Transverse colon (tissue), 4 donors: ENCODE measurements at regions not wholly inside any gene's neighbourhood (a gene's known extent, or its start where the extent isn't known, plus 50 kb on each side); places are given as distances from the start of the nearest gene placed in this dataset.

ENCODE experiments used
- DNase-seq: peaks from one replicate; pipeline ENCODE4 v3.0.0-alpha.2; 2019
- H3K27ac ChIP-seq, 4 donors: fragments of 200-600 bp; sonication (generic); 2 replicates each; pipeline ENCODE4 v1.5.1; 2016 to 2018; ENCODE audit warnings: inconsistent platforms in 4 of 4
- H3K27me3 ChIP-seq: fragments of 200-600 bp; sonication (generic); 2 replicates; pipeline ENCODE4 v1.5.1; 2017; ENCODE audit warnings: inconsistent platforms
- H3K36me3 ChIP-seq, 4 donors: fragments of 200-600 bp; sonication (generic); 2 replicates each; pipeline ENCODE4 v1.5.1; 2017 to 2019; ENCODE audit warnings: inconsistent platforms in 4 of 4
- H3K4me1 ChIP-seq, 4 donors: fragments of 200-600 bp; sonication (generic); 2 replicates each; pipeline ENCODE4 v1.5.1; 2017 to 2020; ENCODE audit warnings: inconsistent platforms in 4 of 4
- H3K4me3 ChIP-seq, 4 donors: fragments of 200-600 bp; sonication (generic); 1 replicate in 1 of 4; 2 replicates in 3 of 4; pipeline versions ENCODE4 v1.5.1 to v1.6.1; 2017 to 2019; ENCODE audit warnings: inconsistent platforms in 4 of 4
- H3K9me3 ChIP-seq, 2 donors: fragments of 200-600 bp; sonication (generic); 2 replicates each; pipeline ENCODE4 v1.5.1; 2017 to 2019; ENCODE audit warnings: inconsistent platforms in 2 of 2
- EP300 ChIP-seq: sonication (generic); formaldehyde crosslinking; IDR thresholded peaks from one replicate; pipeline ENCODE4 v1.6.1; 2017; ENCODE audit warnings: antibody characterized with exemption, low read depth
- POLR2A ChIP-seq: fragments of 450-650 bp; IDR thresholded peaks from one replicate; pipeline ENCODE4 v1.6.1; 2016; ENCODE audit warnings: antibody characterized with exemption, mild to moderate bottlenecking, moderate library complexity
- POLR2AphosphoS5 ChIP-seq, 3 donors: sonication (generic); formaldehyde crosslinking; IDR thresholded peaks; one replicate each; pipeline ENCODE4 v1.6.1; 2016; ENCODE audit warnings: antibody characterized with exemption in 3 of 3
- WGBS, 2 donors: methylation state at CpG; one replicate each; pipeline ENCODE4 v1.1.5; 2018; ENCODE audit warnings: low coverage in 1 of 2; 5-methylcytosine and 5-hydroxymethylcytosine counted together
- in situ Hi-C, 4 donors: fragments of 200-750 bp; cut with MboI; loops; one replicate each; pipeline versions ENCODE4 v1.15.0 to v1.15.1; 2017; ENCODE audit warnings: low sequenced_read_pairs in 3 of 4, low pct_ligation_motif_present in 1 of 4, low pct_unique_long_range_greater_than_20kb in 1 of 4
- intact Hi-C: fragments of 100-400 bp; cut with DNase I; formaldehyde crosslinking; loops from one replicate; pipeline ENCODE4 v1.15.1; 2023; ENCODE audit warnings: low total_unique reads
- TF ChIP-seq, protein P1 (sequence below), 5 experiments: fragments of 200-600 bp in 3 of 5; fragments of 450-650 bp in 2 of 5; sonication (generic) in 3 of 5; IDR thresholded peaks; 1 replicate in 2 of 5; 2 replicates in 3 of 5; pipeline ENCODE4 v1.5.1; 2016 to 2017; ENCODE audit warnings: antibody characterized with exemption in 5 of 5, inconsistent platforms in 3 of 5, mild to moderate bottlenecking in 2 of 5, moderate library complexity in 1 of 5

DNA sequence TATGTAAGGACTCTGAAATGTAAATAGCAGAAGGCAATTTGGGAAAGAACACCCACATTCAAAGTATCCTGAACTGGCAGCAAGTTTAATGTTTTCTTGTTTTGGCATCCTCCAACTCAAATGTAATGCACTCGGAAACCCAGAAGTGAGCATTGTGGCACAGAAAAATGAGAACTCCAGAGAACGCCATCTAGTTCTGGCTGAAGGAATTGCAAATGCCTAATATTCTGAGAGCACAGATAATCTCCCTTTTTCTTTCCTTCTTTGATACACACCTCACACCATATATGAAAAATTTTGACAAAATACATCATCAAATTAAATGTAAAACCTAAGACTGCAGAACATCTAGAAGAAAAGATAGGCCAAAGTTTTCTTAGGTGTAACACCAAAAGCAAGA is 52.1 kb downstream of the PWWP3B start:
- H3K27me3 ChIP-seq = no peaks in the 10 kb centered on the region
- H3K9me3 ChIP-seq = no peaks in the 10 kb centered on the region
- H3K36me3 ChIP-seq = no peaks in the 10 kb centered on the region
- no peaks in the 10 kb centered on the region for H3K4me1 ChIP-seq
- 17 to 28% methylated on average over 2 of the region's 2 CpGs for WGBS, 2 donors
- H3K27ac ChIP-seq = no peak overlapping the region
- H3K4me3 ChIP-seq = no peak overlapping the region
- DNase-seq = no peak
- TF ChIP-seq POLR2AphosphoS5 (IDR thresholded peaks at IDR 0.05) = no peak
- TF ChIP-seq, protein P1, sequence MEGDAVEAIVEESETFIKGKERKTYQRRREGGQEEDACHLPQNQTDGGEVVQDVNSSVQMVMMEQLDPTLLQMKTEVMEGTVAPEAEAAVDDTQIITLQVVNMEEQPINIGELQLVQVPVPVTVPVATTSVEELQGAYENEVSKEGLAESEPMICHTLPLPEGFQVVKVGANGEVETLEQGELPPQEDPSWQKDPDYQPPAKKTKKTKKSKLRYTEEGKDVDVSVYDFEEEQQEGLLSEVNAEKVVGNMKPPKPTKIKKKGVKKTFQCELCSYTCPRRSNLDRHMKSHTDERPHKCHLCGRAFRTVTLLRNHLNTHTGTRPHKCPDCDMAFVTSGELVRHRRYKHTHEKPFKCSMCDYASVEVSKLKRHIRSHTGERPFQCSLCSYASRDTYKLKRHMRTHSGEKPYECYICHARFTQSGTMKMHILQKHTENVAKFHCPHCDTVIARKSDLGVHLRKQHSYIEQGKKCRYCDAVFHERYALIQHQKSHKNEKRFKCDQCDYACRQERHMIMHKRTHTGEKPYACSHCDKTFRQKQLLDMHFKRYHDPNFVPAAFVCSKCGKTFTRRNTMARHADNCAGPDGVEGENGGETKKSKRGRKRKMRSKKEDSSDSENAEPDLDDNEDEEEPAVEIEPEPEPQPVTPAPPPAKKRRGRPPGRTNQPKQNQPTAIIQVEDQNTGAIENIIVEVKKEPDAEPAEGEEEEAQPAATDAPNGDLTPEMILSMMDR (IDR thresholded peaks at IDR 0.05) = peak in 2 of 5 experiments; percentile 10 to 20
- intact Hi-C loops = no loop called here
- in situ Hi-C loops = no loop called here

DNA sequence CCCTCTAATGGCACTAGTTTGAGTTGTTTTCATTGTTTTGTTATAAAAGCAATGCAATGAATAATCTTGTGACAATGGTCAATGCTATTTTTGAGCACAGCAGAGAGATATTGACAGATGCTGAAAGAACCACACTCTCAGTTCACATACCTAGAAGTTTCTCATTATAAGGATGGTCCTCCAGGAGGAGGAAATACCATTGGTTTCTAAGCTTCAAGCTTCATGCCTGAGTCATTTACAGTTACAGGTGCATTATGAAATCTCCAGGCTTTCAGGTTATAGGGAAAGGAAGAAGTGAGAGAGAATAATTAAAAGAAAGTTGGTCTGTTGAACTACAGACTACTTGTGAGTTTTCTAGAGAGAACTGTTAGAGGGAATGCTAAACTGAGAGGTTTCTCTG is 75.3 kb downstream of the PWWP3B start:
- no peak for DNase-seq
- Histone ChIP-seq H3K9me3 (no peaks in the 10 kb centered on the region), H3K4me3 (no peak overlapping the region), H3K27me3 (no peaks in the 10 kb centered on the region), H3K4me1 (no peaks in the 10 kb centered on the region), H3K27ac (no peak overlapping the region), H3K36me3 (no peaks in the 10 kb centered on the region)
- in situ Hi-C loops (no loop called here), intact Hi-C loops (no loop called here)
- TF ChIP-seq, protein P1 (IDR thresholded peaks at IDR 0.05) = no peak
- no peak for TF ChIP-seq POLR2A

DNA sequence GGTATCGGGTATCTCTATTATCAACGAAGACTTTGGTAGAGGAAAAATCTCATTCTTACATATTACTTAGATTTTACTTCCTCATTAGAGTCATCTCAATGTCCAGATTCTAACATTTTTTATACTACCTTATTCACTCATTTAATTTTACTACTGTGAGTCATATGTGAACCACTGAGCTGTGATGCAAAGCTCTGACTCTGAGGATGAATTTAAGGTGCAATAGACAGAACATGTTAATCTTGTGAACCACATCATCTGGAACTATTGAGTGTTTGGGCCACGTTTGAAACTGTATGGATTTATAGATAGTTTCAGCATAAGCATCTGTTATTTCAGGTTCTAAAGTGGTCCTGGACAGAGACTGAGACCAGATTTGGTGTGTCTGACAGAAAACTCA is 78.4 kb downstream of the PWWP3B start:
- in situ Hi-C loops (no loop called here), intact Hi-C loops (no loop called here)
- Histone ChIP-seq H3K27ac (no peak overlapping the region), H3K27me3 (no peaks in the 10 kb centered on the region), H3K4me3 (no peak overlapping the region), H3K36me3 (no peaks in the 10 kb centered on the region), H3K4me1 (no peaks in the 10 kb centered on the region), H3K9me3 (no peaks in the 10 kb centered on the region)
- WGBS, 2 donors = 56% methylated on average over 3 of the region's 3 CpGs; no CpG with 5 or more reads in 1 of the 2 donors
- TF ChIP-seq EP300 (no peak), POLR2AphosphoS5 (IDR thresholded peaks at IDR 0.05) (no peak), POLR2A (no peak)
- TF ChIP-seq, protein P1 (IDR thresholded peaks at IDR 0.05) = no peak
- DNase-seq = no peak

DNA sequence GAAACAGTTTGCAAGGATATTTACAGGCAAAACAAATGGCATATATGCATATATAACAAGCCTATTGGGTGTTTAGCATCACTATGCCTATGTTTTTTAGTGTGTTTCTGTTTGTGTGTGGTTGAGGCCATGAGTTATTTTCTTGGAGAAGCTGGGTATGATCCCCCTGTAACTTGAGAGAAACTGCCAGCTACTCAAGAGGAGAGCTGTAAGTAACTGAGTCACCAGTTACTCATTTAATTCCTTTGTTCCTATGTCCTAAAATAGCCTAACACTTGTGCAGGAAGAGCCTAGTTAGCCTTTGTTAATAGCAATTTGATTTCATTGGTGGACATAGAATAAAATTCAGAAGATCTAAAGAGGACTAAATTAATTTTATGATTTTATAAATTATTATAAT is 79.1 kb downstream of the PWWP3B start:
- Histone ChIP-seq H3K9me3 (no peaks in the 10 kb centered on the region), H3K4me1 (no peaks in the 10 kb centered on the region), H3K36me3 (no peaks in the 10 kb centered on the region), H3K27me3 (no peaks in the 10 kb centered on the region), H3K4me3 (no peak overlapping the region), H3K27ac (no peak overlapping the region)
- in situ Hi-C loops (no loop called here), intact Hi-C loops (no loop called here)
- TF ChIP-seq, protein P1 (IDR thresholded peaks at IDR 0.05) = no peak
- TF ChIP-seq POLR2A (no peak), POLR2AphosphoS5 (IDR thresholded peaks at IDR 0.05) (no peak), EP300 (no peak)
- DNase-seq = no peak
